HCT116 (cell line): ENCODE measurements at regions not wholly inside any gene's neighbourhood (a gene's known extent, or its start where the extent isn't known, plus 50 kb on each side); places are given as distances from the start of the nearest gene placed in this dataset.

Source experiments
- ATAC-seq: fragments of 200-7000 bp; cut with Tn5 transposase; 2 replicates; pipeline ENCODE4 v1.9.1; 2020; ENCODE audit warnings: mild to moderate bottlenecking, moderate library complexity
- BruUV-seq: library from RNA; stranded (reverse); fragments of 400-500 nt; replicated peaks from 2 replicates; lab custom pipeline; 2021; lab: Mats Ljungman, UMichigan
- CTCF ChIA-PET: fragments of 300-600 bp; sonication (Branson Sonifier 250); formaldehyde crosslinking; loops from one replicate; lab custom pipeline; 2021; ENCODE audit warnings: antibody characterized with exemption; lab: Charles Lee
- POLR2A ChIA-PET: fragments of 300-600, 350-600 bp; sonication (Branson Sonifier 250); formaldehyde crosslinking; loops from one replicate; lab custom pipeline; 2021; ENCODE audit warnings: antibody characterized with exemption; lab: Charles Lee
- RAD21 ChIA-PET, 2 experiments: fragments of 300-600 bp; sonication (Branson Sonifier 250); formaldehyde crosslinking; loops; one replicate each; lab custom pipeline; 2023; ENCODE audit warnings: low total read pairs in 2 of 2; ENCODE audit not compliant: uncharacterized antibody in 2 of 2, unreplicated experiment in 2 of 2, low non-redundant PET in 1 of 2; lab: Charles Lee
- DNase-seq: peaks from one replicate; pipeline ENCODE4 v3.0.0-alpha.2; 2010; ENCODE audit warnings: low read depth, low spot score
- H2AFZ ChIP-seq: fragments of 200-600 bp; shearing (Covaris generic), sonication (generic); 2 replicates; pipeline ENCODE4 v1.6.1; 2017; ENCODE audit warnings: low read depth, mixed run types, mixed read lengths, antibody characterized with exemption, low read length; ENCODE audit not compliant: poor library complexity, severe bottlenecking
- H3K27ac ChIP-seq: 2 replicates; pipeline ENCODE4 v1.5.1; 2012; ENCODE audit warnings: low read depth, low read length
- H3K27me3 ChIP-seq: fragments of 200-600 bp; sonication (generic); 2 replicates; pipeline ENCODE4 v1.6.1; 2016; ENCODE audit warnings: mixed run types, low read length, mixed read lengths; ENCODE audit not compliant: insufficient read depth
- H3K36me3 ChIP-seq, 2 experiments: fragments of 200-500 bp in 1 of 2; fragments of 200-600 bp in 1 of 2; sonication (Bioruptor generic) in 1 of 2; sonication (generic) in 1 of 2; 2 replicates each; pipeline versions ENCODE4 v1.5.1 to v1.6.1; 2014 to 2016; ENCODE audit warnings: low read length in 2 of 2, inconsistent platforms in 1 of 2, mixed read lengths in 1 of 2, mixed run types in 1 of 2; ENCODE audit not compliant: insufficient read depth in 2 of 2, control insufficient read depth in 1 of 2
- H3K4me1 ChIP-seq, 2 experiments: fragments of 200-600 bp in 1 of 2; sonication (generic) in 1 of 2; 2 replicates each; pipeline versions ENCODE4 v1.5.1 to v1.6.1; 2012 to 2017; ENCODE audit warnings: low read length in 2 of 2, inconsistent platforms in 1 of 2, mild to moderate bottlenecking in 1 of 2, mixed read lengths in 1 of 2, mixed run types in 1 of 2, moderate library complexity in 1 of 2; ENCODE audit not compliant: insufficient read depth in 2 of 2, control insufficient read depth in 1 of 2
- H3K4me2 ChIP-seq: fragments of 200-600 bp; sonication (generic); 2 replicates; pipeline ENCODE4 v1.6.1; 2017; ENCODE audit warnings: mixed run types, low read length, mixed read lengths
- H3K4me3 ChIP-seq, 2 experiments: fragments of 200-600 bp in 1 of 2; sonication (generic) in 1 of 2; replicated peaks in 1 of 2; 2 replicates each; pipeline ENCODE4 v1.5.1; 2011 to 2016; ENCODE audit warnings: low read length in 2 of 2, control low read depth in 1 of 2, low read depth in 1 of 2, mild to moderate bottlenecking in 1 of 2, mixed read lengths in 1 of 2, mixed run types in 1 of 2
- H3K79me2 ChIP-seq: fragments of 200-600 bp; sonication (generic); 2 replicates; pipeline ENCODE4 v1.6.1; 2017; ENCODE audit warnings: mild to moderate bottlenecking, mixed run types, low read length, moderate library complexity, mixed read lengths; ENCODE audit not compliant: insufficient read depth
- H3K9ac ChIP-seq: fragments of 200-600 bp; sonication (generic); 2 replicates; pipeline ENCODE4 v1.6.1; 2016; ENCODE audit warnings: low read length, mixed read lengths
- H3K9me2 ChIP-seq: fragments of 200-600 bp; sonication (generic), shearing (Covaris generic); 2 replicates; pipeline ENCODE4 v1.6.1; 2017; ENCODE audit warnings: mixed run types, mild to moderate bottlenecking, moderate library complexity; ENCODE audit not compliant: insufficient read depth
- H3K9me3 ChIP-seq, 2 experiments: fragments of 200-500 bp in 1 of 2; fragments of 200-600 bp in 1 of 2; sonication (Bioruptor generic) in 1 of 2; sonication (generic) in 1 of 2; 2 replicates each; pipeline ENCODE4 v1.6.1; 2014 to 2017; ENCODE audit warnings: low read length in 2 of 2, mixed read lengths in 2 of 2, inconsistent platforms in 1 of 2, low read depth in 1 of 2, mild to moderate bottlenecking in 1 of 2, mixed run types in 1 of 2, moderate library complexity in 1 of 2; ENCODE audit not compliant: control insufficient read depth in 1 of 2, insufficient read depth in 1 of 2
- H4K20me1 ChIP-seq: fragments of 200-600 bp; sonication (generic), shearing (Covaris generic); 2 replicates; pipeline ENCODE4 v1.6.1; 2017; ENCODE audit warnings: mixed run types, mild to moderate bottlenecking, moderate library complexity; ENCODE audit not compliant: insufficient read depth
- CEBPB ChIP-seq: IDR thresholded peaks from 2 replicates; pipeline ENCODE4 v1.6.1; 2012; ENCODE audit warnings: low read depth
- EZH2 ChIP-seq: fragments of 200-600 bp; sonication (generic); IDR thresholded peaks from 2 replicates; pipeline ENCODE4 v1.6.1; 2017; ENCODE audit warnings: antibody characterized with exemption, mixed run types
- JUND ChIP-seq: IDR thresholded peaks from 2 replicates; pipeline ENCODE4 v1.6.1; 2012
- POLR2AphosphoS5 ChIP-seq: IDR thresholded peaks from 2 replicates; pipeline ENCODE4 v1.6.1; 2011; ENCODE audit warnings: mild to moderate bottlenecking, low read depth, low read length, moderate library complexity
- SRF ChIP-seq: IDR thresholded peaks from 2 replicates; pipeline ENCODE4 v1.6.1; 2012; ENCODE audit warnings: low read depth
- YY1 ChIP-seq: IDR thresholded peaks from 2 replicates; pipeline ENCODE4 v1.6.1; 2011; ENCODE audit warnings: low read length, low read depth, moderate library complexity, mild to moderate bottlenecking; ENCODE audit not compliant: insufficient replicate concordance; ENCODE audit errors: extremely low read depth
- ZFX ChIP-seq: fragments of 450-650 bp; IDR thresholded peaks from 2 replicates; pipeline ENCODE4 v1.6.1; 2017
- ZNF274 ChIP-seq: fragments of 200-500 bp; sonication (Bioruptor generic); IDR thresholded peaks from 2 replicates; pipeline ENCODE4 v1.6.1; 2014; ENCODE audit warnings: mild to moderate bottlenecking, low read depth, low read length, inconsistent platforms
- intact Hi-C: fragments of 100-400 bp; cut with micrococcal nuclease; formaldehyde crosslinking; loops from 2 replicates; pipeline ENCODE4 v1.10.0; 2022
- TF ChIP-seq, protein P1 (sequence below): IDR thresholded peaks from 2 replicates; pipeline ENCODE4 v1.6.1; 2011; ENCODE audit warnings: mild to moderate bottlenecking, low read length, moderate library complexity; ENCODE audit not compliant: insufficient replicate concordance; ENCODE audit errors: extremely low read depth

DNA sequence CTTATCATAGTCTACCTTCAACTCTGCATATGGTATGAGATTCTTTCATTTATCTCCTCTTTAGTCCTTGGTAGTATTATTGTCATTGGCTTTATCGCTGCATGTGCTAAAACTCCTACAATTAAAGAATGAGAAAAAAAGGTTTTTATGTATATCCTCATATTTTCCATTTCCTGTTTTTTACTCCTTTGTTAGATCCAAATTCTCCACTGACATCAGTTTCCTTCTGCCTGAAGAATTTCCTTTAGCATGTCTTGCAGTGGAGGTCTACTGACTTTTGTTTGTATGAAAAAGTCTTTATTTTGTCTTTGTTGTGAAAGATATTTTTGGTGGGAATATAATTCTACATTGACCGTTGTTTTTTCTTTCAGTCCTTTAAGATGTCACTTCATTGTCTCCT, 81.0 kb upstream of the TNIK start (continued):
- no peak for TF ChIP-seq SRF
- TF ChIP-seq JUND: no peak
- no peak for TF ChIP-seq ZNF274
- no peak for TF ChIP-seq EZH2
- TF ChIP-seq CEBPB: no peak
- TF ChIP-seq, all 23 proteins: peak for 0

DNA sequence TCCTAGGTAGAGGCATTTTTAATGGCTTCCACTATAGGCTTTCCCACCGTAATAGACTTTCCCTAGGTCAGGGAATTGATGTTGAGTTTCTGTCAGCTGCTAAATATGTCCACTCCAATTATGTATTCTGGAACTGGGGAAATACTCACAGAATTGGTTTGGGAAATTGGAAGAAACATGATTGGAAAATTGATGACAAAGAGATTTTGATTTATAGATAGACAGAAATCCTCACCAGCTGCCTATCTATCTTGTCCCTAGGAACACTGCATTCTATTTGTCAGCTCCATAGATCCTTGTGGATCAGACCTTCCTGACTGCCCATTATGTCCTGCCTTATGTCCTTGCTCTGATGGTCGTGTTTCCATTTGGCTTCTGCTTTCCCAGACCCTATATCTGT, 75.6 kb upstream of the TNIK start:
- no peak for ATAC-seq
- Histone ChIP-seq H3K36me3 (no peaks in the 10 kb centered on the region), H3K27ac (no peak overlapping the region), H2AFZ (no peak overlapping the region), H3K9ac (no peak overlapping the region), H3K4me1 (no peaks in the 10 kb centered on the region), H3K4me2 (no peak overlapping the region), H3K9me2 (no peaks in the 10 kb centered on the region), H3K27me3 (no peaks in the 10 kb centered on the region), H3K4me3 (no peak overlapping the region), H3K9me3 (no peaks in the 10 kb centered on the region), H3K79me2 (no peaks in the 10 kb centered on the region), H4K20me1 (no peaks in the 10 kb centered on the region)
- DNase-seq: no peak
- RAD21 ChIA-PET: no interaction called here
- TF ChIP-seq, protein P1, sequence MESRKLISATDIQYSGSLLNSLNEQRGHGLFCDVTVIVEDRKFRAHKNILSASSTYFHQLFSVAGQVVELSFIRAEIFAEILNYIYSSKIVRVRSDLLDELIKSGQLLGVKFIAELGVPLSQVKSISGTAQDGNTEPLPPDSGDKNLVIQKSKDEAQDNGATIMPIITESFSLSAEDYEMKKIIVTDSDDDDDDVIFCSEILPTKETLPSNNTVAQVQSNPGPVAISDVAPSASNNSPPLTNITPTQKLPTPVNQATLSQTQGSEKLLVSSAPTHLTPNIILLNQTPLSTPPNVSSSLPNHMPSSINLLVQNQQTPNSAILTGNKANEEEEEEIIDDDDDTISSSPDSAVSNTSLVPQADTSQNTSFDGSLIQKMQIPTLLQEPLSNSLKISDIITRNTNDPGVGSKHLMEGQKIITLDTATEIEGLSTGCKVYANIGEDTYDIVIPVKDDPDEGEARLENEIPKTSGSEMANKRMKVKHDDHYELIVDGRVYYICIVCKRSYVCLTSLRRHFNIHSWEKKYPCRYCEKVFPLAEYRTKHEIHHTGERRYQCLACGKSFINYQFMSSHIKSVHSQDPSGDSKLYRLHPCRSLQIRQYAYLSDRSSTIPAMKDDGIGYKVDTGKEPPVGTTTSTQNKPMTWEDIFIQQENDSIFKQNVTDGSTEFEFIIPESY: no peak
- no peak for TF ChIP-seq ZFX
- no peak for TF ChIP-seq CEBPB
- no peak for TF ChIP-seq ZNF274
- no peak for TF ChIP-seq POLR2AphosphoS5
- TF ChIP-seq YY1: no peak
- POLR2A ChIA-PET: no interaction called here
- BruUV-seq: no TSS peak
- CTCF ChIA-PET: no interaction called here
- intact Hi-C loops: no loop called here
